Hepatocyte (in vitro differentiated cells): ENCODE measurements at regions not wholly inside any gene's neighbourhood (a gene's known extent, or its start where the extent isn't known, plus 50 kb on each side); places are given as distances from the start of the nearest gene placed in this dataset.

ENCODE experiments used
- DNase-seq: peaks from one replicate; pipeline ENCODE4 v3.0.0-alpha.2; 2016; ENCODE audit warnings: low spot score
- H2AFZ ChIP-seq: fragments of 200-600 bp; sonication (generic); 2 replicates; pipeline ENCODE4 v1.6.0; 2016; ENCODE audit warnings: antibody characterized with exemption, mild to moderate bottlenecking
- H3K27ac ChIP-seq: fragments of 200-600 bp; sonication (generic); 2 replicates; pipeline ENCODE4 v1.5.1; 2016; ENCODE audit warnings: mild to moderate bottlenecking
- H3K27me3 ChIP-seq: fragments of 200-600 bp; sonication (generic); 2 replicates; pipeline ENCODE4 v1.6.1; 2016
- H3K36me3 ChIP-seq: fragments of 200-600 bp; sonication (generic); replicated peaks from 2 replicates; pipeline ENCODE4 v1.5.1; 2016; ENCODE audit warnings: low read depth; ENCODE audit not compliant: insufficient read depth
- H3K4me1 ChIP-seq: fragments of 200-600 bp; sonication (generic); 2 replicates; pipeline ENCODE4 v1.5.1; 2016; ENCODE audit warnings: mild to moderate bottlenecking, moderate library complexity; ENCODE audit not compliant: insufficient read depth
- H3K4me2 ChIP-seq: fragments of 200-600 bp; sonication (generic); 2 replicates; pipeline ENCODE4 v1.6.0; 2016
- H3K4me3 ChIP-seq: fragments of 200-600 bp; sonication (generic); 2 replicates; pipeline ENCODE4 v1.5.1; 2016; ENCODE audit warnings: mild to moderate bottlenecking
- H3K79me2 ChIP-seq: fragments of 200-600 bp; sonication (generic); 2 replicates; pipeline ENCODE4 v1.6.0; 2017; ENCODE audit warnings: mild to moderate bottlenecking
- H3K9me2 ChIP-seq: fragments of 200-600 bp; sonication (generic); replicated peaks from 2 replicates; pipeline ENCODE4 v1.6.0; 2017; ENCODE audit warnings: mild to moderate bottlenecking; ENCODE audit not compliant: insufficient read depth
- H3K9me3 ChIP-seq: fragments of 200-600 bp; sonication (generic); 2 replicates; pipeline ENCODE4 v1.5.1; 2016; ENCODE audit warnings: low read depth, mild to moderate bottlenecking
- H4K20me1 ChIP-seq: fragments of 200-600 bp; sonication (generic); 2 replicates; pipeline ENCODE4 v1.6.0; 2016; ENCODE audit warnings: mild to moderate bottlenecking; ENCODE audit not compliant: insufficient read depth, poor library complexity, severe bottlenecking
- EZH2 ChIP-seq: fragments of 200-600 bp; sonication (generic); IDR thresholded peaks from 2 replicates; pipeline ENCODE4 v1.6.1; 2016; ENCODE audit warnings: antibody characterized with exemption, mild to moderate bottlenecking, borderline replicate concordance
- EZH2phosphoT487 ChIP-seq: fragments of 200-600 bp; sonication (generic); IDR thresholded peaks from one replicate; pipeline ENCODE4 v1.6.1; 2018; ENCODE audit warnings: antibody characterized with exemption, mild to moderate bottlenecking, low read depth, moderate library complexity; ENCODE audit not compliant: unreplicated experiment, severe bottlenecking
- WGBS: methylation state at CpG from one replicate; pipeline ENCODE4 v1.1.6; 2016; ENCODE audit warnings: low lambda C conversion rate; ENCODE audit errors: missing lambda C conversion rate; 5-methylcytosine and 5-hydroxymethylcytosine counted together
- TF ChIP-seq, protein P1 (sequence below): fragments of 200-600 bp; sonication (generic); IDR thresholded peaks from 2 replicates; pipeline ENCODE4 v1.5.1; 2016; ENCODE audit warnings: antibody characterized with exemption, mild to moderate bottlenecking; ENCODE audit not compliant: poor library complexity

DNA sequence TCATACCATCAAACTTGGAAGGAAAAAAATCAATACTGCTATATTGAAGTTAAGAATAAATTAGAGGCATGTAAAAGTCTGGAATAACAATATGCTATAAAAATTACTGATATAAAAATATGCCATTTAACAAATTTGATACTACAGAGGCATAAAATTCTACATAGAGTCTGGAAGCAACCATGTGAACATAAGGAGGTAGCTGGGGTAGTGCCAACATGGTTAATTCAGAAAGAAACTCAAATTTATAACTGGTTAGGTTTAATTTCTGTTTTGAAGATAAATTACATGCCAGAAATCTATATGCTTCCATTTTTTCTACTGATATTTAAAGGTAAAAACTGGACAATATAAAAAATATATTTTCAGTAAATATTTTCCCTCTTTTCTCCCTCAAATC, 103.1 kb upstream of the NR4A3 start:
- H4K20me1 ChIP-seq = no peaks in the 10 kb centered on the region
- H3K9me3 ChIP-seq = no peaks in the 10 kb centered on the region
- H3K4me1 ChIP-seq = no peaks in the 10 kb centered on the region
- no peaks in the 10 kb centered on the region for H3K36me3 ChIP-seq
- no peaks in the 10 kb centered on the region for H3K79me2 ChIP-seq
- H3K4me3 ChIP-seq = no peak overlapping the region
- no peaks in the 10 kb centered on the region for H3K9me2 ChIP-seq
- H3K27me3 ChIP-seq = no peaks in the 10 kb centered on the region
- no peak overlapping the region for H2AFZ ChIP-seq
- TF ChIP-seq EZH2phosphoT487 (no peak), EZH2 (no peak)
- TF ChIP-seq, protein P1, sequence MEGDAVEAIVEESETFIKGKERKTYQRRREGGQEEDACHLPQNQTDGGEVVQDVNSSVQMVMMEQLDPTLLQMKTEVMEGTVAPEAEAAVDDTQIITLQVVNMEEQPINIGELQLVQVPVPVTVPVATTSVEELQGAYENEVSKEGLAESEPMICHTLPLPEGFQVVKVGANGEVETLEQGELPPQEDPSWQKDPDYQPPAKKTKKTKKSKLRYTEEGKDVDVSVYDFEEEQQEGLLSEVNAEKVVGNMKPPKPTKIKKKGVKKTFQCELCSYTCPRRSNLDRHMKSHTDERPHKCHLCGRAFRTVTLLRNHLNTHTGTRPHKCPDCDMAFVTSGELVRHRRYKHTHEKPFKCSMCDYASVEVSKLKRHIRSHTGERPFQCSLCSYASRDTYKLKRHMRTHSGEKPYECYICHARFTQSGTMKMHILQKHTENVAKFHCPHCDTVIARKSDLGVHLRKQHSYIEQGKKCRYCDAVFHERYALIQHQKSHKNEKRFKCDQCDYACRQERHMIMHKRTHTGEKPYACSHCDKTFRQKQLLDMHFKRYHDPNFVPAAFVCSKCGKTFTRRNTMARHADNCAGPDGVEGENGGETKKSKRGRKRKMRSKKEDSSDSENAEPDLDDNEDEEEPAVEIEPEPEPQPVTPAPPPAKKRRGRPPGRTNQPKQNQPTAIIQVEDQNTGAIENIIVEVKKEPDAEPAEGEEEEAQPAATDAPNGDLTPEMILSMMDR = no peak
- no peak overlapping the region for H3K4me2 ChIP-seq
- no peak for DNase-seq
- no peak overlapping the region for H3K27ac ChIP-seq

DNA sequence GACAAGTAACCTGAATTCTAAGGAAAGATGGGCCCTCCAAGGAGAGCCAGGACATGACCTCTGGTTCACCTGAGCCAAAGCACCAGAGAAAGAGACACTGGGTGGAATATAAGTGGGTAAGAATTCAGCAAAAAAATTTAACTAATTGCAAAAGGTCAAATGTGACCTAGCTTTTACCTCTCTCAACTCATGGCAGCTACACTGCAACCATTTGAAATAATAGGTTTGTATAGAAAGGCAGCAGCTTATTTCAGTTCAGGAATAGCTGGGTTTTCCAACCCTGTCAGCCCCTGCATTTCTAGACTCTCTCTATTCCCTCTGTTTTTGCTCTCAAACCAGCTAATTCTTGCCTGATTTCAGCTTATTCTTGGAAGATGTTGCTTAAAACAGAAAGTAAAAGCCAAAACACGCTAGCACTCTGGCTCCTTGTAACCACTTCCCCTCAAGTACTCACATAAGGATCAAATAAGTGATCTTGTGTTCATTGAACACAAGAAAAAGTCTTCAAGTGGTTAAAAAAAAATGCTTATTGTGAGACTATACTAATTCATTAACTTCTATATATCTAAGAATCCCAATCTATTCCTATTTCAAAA, 101.1 kb upstream of the NR4A3 start:
- Histone ChIP-seq H3K4me2 (no peak overlapping the region), H3K36me3 (no peaks in the 10 kb centered on the region), H2AFZ (no peak overlapping the region), H3K27me3 (no peaks in the 10 kb centered on the region), H3K4me3 (no peak overlapping the region), H3K27ac (no peak overlapping the region), H4K20me1 (no peaks in the 10 kb centered on the region), H3K9me2 (no peaks in the 10 kb centered on the region), H3K79me2 (no peaks in the 10 kb centered on the region), H3K4me1 (no peaks in the 10 kb centered on the region), H3K9me3 (no peaks in the 10 kb centered on the region)
- DNase-seq = no peak
- WGBS = 89% methylated on average over 1 of the region's 1 CpG
- TF ChIP-seq EZH2 (no peak), EZH2phosphoT487 (no peak)
- TF ChIP-seq, protein P1 = no peak

DNA sequence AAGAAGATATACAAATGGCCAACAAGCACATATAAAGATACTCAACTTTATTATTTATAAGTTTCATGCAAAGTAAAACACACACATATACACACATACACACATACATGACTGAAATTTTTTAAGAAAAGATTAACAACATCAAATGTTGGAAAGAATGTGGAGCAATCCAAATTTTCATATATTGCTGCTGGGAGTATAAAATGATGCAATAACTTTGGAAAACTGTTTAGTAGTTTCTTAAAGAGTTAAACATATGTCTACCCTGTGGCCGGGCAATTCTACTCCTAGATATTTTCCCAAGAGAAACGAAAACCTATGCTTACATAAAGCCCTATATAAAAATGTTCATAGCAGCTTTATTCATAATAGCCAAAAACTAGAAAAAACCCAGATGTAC, 99.8 kb upstream of the NR4A3 start:
- TF ChIP-seq EZH2phosphoT487 (no peak), EZH2 (no peak)
- TF ChIP-seq, protein P1 = no peak
- H2AFZ ChIP-seq = no peak overlapping the region
- H3K9me3 ChIP-seq = no peaks in the 10 kb centered on the region
- H3K4me1 ChIP-seq = no peaks in the 10 kb centered on the region
- WGBS = 78% methylated on average over 2 of the region's 2 CpGs
- no peak for DNase-seq
- H4K20me1 ChIP-seq = no peaks in the 10 kb centered on the region
- H3K79me2 ChIP-seq = no peaks in the 10 kb centered on the region
- H3K4me3 ChIP-seq = no peak overlapping the region
- no peaks in the 10 kb centered on the region for H3K27me3 ChIP-seq
- H3K36me3 ChIP-seq = no peaks in the 10 kb centered on the region
- H3K9me2 ChIP-seq = no peaks in the 10 kb centered on the region
- H3K4me2 ChIP-seq = no peak overlapping the region
- no peak overlapping the region for H3K27ac ChIP-seq

DNA sequence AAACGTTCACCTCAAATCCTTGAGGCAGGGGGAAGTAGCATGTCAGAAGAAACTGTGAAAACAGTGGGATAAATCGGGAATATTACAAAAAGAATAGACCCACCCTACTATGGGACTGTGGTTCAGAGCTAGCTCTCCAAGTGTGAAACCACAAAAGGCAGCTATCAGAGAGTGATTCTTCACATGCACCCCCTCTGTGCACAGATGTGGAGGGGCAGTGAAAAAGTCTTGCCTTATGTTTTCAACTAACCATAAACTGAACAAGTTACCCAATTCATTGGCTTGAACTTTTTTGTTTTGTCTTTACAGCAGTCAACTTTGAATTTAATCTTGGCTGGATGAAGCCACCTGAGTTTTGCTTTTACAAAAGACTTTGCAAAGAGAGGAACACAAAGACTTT, 98.8 kb upstream of the NR4A3 start:
- H3K4me2 ChIP-seq = no peak overlapping the region
- H3K27me3 ChIP-seq = no peaks in the 10 kb centered on the region
- no peak for DNase-seq
- no peak overlapping the region for H3K27ac ChIP-seq
- 41% methylated on average over 2 of the region's 2 CpGs for WGBS
- no peaks in the 10 kb centered on the region for H4K20me1 ChIP-seq
- TF ChIP-seq, protein P1 = no peak
- TF ChIP-seq EZH2 = no peak
- no peak for TF ChIP-seq EZH2phosphoT487
- H2AFZ ChIP-seq = no peak overlapping the region
- H3K9me2 ChIP-seq = no peaks in the 10 kb centered on the region
- H3K4me1 ChIP-seq = no peaks in the 10 kb centered on the region
- no peak overlapping the region for H3K4me3 ChIP-seq
- no peaks in the 10 kb centered on the region for H3K36me3 ChIP-seq
- H3K79me2 ChIP-seq = no peaks in the 10 kb centered on the region
- H3K9me3 ChIP-seq = no peaks in the 10 kb centered on the region
